Activated CD4-positive, alpha-beta T cell treated with anti-CD3 and anti-CD28 coated beads for 24 hours (primary cell): ENCODE measurements at regions not wholly inside any gene's neighbourhood (a gene's known extent, or its start where the extent isn't known, plus 50 kb on each side); places are given as distances from the start of the nearest gene placed in this dataset.
"Not testable (repeated sequence)": the region's sequence is repeated elsewhere in the genome, so short reads cannot be mapped to it uniquely, and the experiment has no call there.

Experiments used
- DNase-seq, 2 donors: peaks; one replicate each; pipeline ENCODE4 v3.0.0-alpha.2; 2020; ENCODE audit warnings: low read depth in 2 of 2

GRCh38 chr14:84064316-84065125, 1465.4 kb upstream of the FLRT2 start:
- DNase-seq, result no peak

GRCh38 chr14:84065811-84066210, 1464.1 kb upstream of the FLRT2 start:
- DNase-seq, result no peak

GRCh38 chr14:84068288-84068687, 1461.7 kb upstream of the FLRT2 start:
- no peak for DNase-seq

- no peak for DNase-seq
These were observed 1458.9 kb upstream of the FLRT2 start for GRCh38 chr14:84071061-84071460.

- no peak for DNase-seq
These were observed 1455.3 kb upstream of the FLRT2 start for GRCh38 chr14:84074626-84075025.

- DNase-seq, result no peak
These were observed 1449.0 kb upstream of the FLRT2 start for GRCh38 chr14:84080944-84081343.

GRCh38 chr14:84084056-84084630, 1445.8 kb upstream of the FLRT2 start:
- no peak for DNase-seq

- DNase-seq, result no peak
These were observed 1444.5 kb upstream of the FLRT2 start for GRCh38 chr14:84085493-84085892.

- DNase-seq, result no peak
These were observed 1443.2 kb upstream of the FLRT2 start for GRCh38 chr14:84086714-84087113.

GRCh38 chr14:84087986-84088531, 1441.9 kb upstream of the FLRT2 start:
- no peak for DNase-seq

GRCh38 chr14:84090837-84091236, 1439.1 kb upstream of the FLRT2 start:
- DNase-seq, result no peak

- no peak for DNase-seq
These were observed 1434.3 kb upstream of the FLRT2 start for GRCh38 chr14:84095681-84096080.

- no peak for DNase-seq
These were observed 1431.7 kb upstream of the FLRT2 start for GRCh38 chr14:84098261-84098660.

- not testable (repeated sequence) for DNase-seq
These were observed 1430.4 kb upstream of the FLRT2 start for GRCh38 chr14:84099560-84099959.

- DNase-seq, result no peak
These were observed 1422.1 kb upstream of the FLRT2 start for GRCh38 chr14:84107835-84108343.

- DNase-seq, result no peak
These were observed 1421.0 kb upstream of the FLRT2 start for GRCh38 chr14:84108746-84109457.

GRCh38 chr14:84112589-84112988, 1417.4 kb upstream of the FLRT2 start:
- DNase-seq, result no peak

- no peak for DNase-seq
These were observed 1404.3 kb upstream of the FLRT2 start for GRCh38 chr14:84125676-84126075.

GRCh38 chr14:84127495-84127894, 1402.4 kb upstream of the FLRT2 start:
- no peak for DNase-seq

- DNase-seq, result no peak
These were observed 1401.9 kb upstream of the FLRT2 start for GRCh38 chr14:84128050-84128449.

- no peak for DNase-seq
These were observed 1400.9 kb upstream of the FLRT2 start for GRCh38 chr14:84129007-84129406.

- DNase-seq, result no peak
These were observed 1400.0 kb upstream of the FLRT2 start for GRCh38 chr14:84129941-84130340.
